ENCODE measurements at regions not wholly inside any gene's neighbourhood (a gene's known extent, or its start where the extent isn't known, plus 50 kb on each side); places are given as distances from the start of the nearest gene placed in this dataset.

DNA sequence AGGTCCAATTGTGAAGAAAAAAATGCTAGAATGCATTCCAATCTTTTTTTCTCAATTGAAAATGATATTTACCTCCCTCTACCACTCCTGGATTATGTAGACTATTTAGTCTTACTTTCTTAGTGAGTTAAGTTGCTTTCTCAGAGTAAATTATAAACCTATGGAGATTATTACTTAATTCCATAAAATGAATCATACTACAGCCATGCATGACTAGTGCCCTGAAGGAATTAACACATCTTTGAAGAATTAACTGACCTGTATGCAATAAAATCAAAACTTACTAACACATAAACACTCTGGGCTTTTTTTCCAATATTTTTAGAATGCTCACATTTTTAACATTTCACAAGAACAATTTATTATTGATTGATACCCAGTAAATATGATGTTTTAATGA, 379.4 kb upstream of the DACH1 start:
- DNase-seq (ENCODE audit: low read depth) = peak; percentile 20

DNA sequence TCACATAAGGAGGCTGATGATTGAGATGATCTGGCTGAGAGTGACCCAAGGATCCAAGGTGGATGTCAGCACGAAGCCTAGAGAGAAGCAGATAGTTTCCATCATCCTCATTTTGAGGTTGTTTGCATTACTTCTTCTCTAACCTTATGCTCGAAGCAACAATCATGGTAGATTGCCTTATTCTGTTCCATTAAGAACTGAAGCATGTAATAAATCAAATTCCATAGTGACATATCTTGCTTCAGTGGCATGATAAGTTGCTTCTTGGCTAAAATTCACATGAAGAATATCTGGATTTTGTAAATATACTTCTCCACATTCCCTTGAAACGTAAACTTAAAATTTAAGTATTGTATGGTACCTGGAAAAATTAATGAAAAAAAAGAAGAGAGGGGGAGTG, 377.8 kb upstream of the DACH1 start:
- DNase-seq (ENCODE audit: low read depth) = no peak

DNA sequence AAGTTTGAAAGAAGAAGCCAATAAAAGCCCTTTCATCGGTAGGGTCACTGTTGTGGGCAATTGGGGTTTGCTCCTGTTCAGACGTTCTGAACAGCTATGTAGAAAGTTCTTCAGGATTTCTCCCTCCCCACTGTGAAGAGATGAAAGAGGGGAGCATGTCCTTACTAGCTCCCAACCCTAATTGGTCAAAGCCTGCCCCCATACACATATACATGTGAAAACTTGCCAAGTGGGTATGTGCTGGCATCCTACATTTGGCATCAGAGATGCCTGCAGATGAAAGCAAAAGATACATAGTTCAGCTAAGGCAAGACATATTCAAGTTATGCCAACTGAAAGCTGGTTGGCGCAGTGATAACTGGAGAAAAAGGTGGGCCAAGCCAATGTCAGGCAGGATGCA, 363.1 kb upstream of the DACH1 start:
- DNase-seq (ENCODE audit: low read depth) = no peak

DNA sequence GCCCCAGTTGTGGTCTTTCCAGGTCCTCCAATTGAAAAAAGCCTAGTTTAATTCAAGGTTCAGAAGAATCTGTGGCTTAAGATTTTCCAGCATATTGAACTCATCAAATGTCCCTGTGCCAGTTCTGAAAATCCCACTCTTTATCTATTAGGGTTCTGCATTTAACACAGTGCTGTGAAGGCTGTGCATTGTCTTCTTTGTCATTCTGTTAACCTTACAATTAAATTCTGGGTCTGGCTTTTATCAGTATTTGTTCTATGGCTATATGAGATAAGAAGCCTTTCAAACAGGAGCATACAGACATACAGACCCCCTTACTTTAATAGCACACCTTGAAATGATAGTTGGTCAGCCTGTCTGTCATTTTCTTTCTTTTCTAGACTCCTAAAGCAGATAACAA, 362.1 kb upstream of the DACH1 start:
- DNase-seq (ENCODE audit: low read depth) = no peak

DNA sequence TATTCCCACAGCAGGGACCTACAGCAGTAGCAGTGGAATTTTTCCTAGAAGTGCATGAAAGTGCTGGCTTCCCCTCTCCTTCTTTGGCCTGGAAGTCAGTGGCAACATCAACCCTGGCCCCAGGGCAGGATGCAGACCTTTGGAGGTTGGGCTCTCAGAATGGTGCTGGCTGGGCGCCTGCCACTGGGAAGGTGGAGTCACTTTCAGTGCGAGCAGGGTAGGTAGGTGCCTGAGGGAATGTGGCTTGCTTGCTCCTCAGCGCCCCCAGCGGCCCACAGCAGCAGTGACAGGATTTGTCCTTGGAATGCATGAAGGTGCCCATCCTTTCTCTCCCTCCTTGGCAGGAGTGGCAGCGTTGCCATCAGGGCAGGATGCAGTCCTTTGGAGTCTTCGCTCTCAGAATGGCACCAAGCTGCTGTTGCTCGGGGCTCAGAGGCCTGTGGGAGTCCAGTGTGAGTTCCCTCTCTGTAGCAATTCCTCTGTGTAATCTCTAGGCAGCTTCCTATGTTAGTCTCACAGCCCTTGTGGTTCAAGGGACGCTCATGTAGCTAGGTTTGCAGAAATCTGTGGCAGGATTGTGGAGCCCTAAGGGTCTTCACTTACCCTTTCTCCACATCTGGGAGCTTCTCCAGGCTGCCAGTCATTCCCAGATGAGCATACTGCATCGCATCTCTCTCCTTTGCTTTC, 354.4 kb upstream of the DACH1 start:
- DNase-seq (ENCODE audit: low read depth) = peak; percentile 64

DNA sequence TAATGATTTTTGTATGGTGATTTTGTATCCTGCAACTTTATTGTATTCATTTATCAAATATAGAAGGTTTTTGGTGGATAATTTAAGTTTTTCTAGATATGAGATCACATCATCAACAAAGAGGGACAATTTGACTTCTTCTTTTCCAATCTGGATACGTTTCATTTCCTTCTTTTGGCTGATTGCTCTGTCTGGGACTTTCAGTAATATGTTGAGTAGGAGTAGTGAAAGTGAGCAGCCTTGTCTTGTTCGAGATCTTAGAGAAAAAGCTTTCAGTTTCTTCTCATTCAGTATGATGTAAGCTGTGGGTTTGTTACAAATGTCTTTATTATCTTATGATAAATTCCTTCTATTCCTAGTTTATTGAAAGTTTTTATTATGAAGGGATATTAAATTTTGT, 352.0 kb upstream of the DACH1 start:
- no peak for DNase-seq (ENCODE audit: low read depth)

DNA sequence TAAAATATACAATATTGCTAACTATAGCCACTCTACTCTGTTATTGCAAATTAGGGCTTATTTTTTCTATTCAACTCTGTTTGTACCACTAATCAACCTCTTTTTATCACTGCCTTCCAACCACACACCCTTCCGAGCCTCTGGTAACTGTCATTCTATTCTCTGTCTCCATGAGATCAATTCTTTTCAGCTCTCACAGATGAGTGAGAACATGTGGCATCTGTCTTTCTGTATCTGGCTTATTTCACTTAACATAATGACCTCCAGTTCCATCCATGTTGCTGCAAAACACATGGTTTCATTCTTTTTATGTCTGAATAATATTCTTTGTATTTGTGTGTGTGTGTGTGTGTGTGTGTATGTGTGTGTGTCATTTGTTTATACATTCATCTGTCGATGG, 350.1 kb upstream of the DACH1 start:
- DNase-seq (ENCODE audit: low read depth) = no peak

DNA sequence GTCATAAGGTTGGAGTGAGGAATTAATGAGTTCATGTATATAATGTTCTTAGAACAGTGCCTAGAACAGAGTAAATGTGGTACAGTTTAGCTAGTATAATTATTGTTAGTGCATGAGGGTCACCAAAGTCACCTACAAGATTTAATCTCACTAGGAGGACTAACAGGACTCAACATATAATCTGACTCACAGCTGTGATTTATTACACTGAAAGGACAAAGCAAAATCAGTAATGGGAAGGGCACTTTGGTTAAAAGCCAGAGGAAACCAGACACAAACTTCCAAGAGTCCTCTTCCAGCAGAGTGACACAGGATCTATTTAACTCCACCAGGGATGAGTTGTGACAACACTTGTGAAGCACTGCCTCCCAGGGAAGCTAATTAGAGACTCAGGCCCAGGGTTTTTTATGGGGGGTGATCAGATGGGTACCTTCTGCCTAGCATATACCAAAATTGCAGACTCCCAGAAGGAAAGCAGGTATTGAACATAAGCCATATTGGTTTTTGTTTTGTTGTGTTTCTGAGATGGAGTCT, 341.2 kb upstream of the DACH1 start:
- peak; percentile 34 for DNase-seq (ENCODE audit: low read depth)

DNA sequence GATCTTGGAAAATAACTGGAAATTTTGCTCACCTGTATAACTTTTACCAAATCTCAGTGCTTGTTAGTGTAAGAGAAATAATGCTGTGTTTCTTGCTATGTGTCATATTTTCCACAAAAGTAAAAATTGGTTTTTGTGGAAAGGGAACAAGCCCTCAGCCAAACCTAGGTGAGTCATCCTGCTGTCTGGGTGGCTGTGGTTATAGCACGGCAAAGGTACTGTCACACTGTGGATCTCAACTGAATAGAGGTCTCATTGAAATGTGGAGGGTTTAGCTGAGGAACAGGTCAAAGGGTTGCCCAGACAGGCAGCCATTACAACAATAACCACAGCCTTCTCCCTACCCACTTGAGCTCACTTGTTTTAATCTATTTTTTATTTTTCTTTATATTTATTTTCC, 338.8 kb upstream of the DACH1 start:
- peak; percentile 67 for DNase-seq (ENCODE audit: low read depth)

DNA sequence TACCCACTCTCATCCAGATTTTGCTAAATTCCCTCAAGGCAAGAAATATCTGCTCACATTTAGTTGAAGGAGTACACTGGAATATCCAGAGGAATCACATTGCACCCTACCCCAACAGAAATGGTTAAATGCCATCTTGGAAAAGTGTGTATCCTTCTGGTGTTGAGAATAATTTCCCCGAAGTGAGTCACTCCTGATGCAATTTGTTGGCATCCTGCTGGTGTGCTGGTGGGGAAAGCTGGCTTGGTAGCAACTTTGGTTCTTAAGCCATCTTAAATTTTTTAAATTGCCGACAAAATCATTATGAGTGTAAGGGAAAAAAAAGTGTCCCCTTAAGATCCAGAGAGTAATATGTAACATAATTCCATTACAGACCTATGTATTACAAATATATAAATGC, 337.3 kb upstream of the DACH1 start:
- peak; percentile 73 for DNase-seq (ENCODE audit: low read depth)

DNA sequence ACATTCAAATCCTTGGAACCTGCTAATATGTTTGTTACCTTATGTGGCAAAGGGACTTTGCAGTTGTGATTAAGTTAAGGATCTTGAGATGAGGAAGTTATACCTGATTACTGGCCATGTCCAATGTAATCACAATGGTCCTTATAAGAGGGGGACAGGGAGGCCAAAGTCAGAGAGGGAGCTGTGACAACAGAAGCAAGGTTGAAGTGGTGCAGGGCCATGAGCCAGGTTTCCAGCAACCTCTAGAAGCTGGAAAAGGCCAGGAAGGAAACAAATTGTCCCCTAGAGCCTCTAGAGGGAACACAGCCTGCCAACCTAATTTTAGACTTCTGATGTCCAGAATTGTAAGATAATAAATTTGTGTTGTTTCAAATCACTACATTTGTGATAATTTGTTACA, 334.7 kb upstream of the DACH1 start:
- DNase-seq (ENCODE audit: low read depth) = no peak

DNA sequence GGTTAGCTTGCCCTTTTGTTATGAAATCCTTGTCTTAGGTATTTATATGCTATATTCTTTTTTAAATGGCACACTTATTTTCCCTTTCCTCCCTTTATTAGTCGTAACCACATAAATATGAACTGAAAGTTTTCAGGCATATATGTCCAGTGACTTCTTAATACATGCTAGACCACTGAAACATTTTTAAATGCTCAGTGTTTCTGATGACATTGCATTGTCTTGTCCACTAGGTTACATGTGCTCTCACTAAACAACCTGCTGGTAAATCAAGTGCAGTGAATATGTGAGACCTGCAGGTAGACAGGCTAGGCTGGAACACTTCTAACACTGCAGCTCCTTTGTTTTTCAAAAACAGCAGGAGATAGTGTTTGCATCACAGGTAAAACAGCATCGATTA, 332.6 kb upstream of the DACH1 start:
- no peak for DNase-seq (ENCODE audit: low read depth)

DNA sequence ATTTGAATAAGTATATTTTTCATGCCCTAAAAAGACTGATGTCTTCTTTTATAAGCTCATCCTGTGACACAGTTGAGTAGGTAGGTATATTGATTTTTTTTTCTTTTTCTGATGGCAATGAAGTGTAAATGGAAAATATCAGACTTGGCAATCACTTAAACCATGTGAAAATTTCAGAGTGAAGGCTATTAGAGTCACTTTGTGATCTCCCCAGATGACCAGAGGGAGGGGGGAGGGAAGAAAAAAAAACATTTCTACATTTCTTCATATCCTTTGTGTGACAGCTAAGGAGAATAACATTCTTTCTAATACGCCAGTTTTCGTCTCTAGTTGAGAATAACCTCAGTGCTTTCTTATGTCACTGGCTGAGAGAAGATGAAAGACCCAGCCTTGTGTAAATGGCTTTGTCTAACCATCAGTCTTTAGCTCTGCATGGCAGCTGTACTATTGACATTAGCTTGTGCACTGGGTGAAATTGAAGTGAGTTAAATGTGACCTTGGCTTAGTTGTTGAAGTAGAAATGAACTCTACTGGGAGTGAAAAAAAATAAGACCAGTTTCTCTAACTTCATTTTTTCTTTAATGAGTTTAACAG, 332.1 kb upstream of the DACH1 start:
- DNase-seq (ENCODE audit: low read depth) = no peak

DNA sequence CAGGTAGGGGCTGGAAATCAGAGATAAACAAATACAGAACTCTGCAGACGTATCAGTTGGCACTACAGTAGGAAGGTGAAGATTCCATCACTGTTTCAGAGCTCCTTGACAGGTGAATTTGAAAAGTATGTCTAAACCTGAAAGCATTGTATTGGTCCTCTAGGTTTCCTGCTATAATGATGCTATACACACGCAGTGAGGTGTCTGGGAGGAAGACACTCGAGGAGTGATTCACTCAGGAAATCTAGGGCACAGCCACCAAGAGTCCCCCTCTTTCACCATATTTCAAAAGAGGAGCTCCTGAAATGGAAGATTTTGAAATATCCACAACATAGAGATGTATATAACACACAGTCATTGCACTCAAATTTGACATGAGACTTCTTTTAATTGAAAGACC, 331.0 kb upstream of the DACH1 start:
- DNase-seq (ENCODE audit: low read depth) = no peak

DNA sequence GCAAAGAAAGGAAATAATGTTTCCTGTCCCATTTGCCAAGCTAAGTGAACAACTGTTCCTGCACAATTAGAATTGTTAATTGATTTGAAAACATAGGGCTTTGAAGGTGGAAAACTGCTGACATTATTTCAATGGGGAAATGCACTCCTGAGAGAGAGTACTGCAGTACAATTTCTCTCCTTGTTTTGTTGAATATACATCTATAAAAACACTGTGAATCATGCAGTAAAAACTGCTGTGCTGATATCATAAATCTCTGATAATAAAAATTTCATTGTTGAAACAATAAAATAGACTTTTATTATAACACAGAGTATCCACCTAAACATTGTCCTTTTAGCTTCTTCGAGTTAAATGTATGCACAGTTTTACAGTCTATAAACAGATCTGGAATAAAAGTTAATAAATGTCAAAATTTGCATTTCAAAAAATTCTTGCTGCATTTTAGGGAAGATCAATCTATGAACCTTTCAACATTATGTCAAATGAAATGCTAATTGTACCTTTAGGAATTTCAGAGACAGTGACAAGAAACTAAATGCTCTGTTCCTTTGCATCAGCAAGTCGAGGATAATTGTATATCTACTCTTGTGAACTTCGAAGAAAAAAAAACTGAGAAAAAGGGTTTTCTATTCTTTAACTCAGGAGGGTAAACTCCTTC, 328.2 kb upstream of the DACH1 start:
- DNase-seq (ENCODE audit: low read depth) = no peak

DNA sequence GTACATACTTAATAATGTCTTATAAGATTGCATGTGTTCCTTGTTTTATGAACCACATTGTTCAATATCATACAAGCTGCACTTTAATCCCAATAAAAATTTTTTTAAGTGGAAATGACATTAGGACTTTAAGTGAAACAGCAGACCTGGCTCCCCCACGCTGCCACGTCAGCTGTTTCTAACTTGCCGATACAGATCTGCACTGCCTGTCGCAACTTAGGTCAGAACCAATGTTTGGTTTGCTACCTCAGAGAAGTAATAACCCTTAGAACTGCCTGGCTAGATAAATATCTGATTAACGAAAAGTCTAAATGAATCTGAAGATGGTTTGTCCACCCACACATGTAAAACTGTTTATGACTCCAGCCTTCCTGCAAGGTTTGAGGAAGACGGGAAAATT, 327.5 kb upstream of the DACH1 start:
- DNase-seq (ENCODE audit: low read depth) = peak; percentile 27

DNA sequence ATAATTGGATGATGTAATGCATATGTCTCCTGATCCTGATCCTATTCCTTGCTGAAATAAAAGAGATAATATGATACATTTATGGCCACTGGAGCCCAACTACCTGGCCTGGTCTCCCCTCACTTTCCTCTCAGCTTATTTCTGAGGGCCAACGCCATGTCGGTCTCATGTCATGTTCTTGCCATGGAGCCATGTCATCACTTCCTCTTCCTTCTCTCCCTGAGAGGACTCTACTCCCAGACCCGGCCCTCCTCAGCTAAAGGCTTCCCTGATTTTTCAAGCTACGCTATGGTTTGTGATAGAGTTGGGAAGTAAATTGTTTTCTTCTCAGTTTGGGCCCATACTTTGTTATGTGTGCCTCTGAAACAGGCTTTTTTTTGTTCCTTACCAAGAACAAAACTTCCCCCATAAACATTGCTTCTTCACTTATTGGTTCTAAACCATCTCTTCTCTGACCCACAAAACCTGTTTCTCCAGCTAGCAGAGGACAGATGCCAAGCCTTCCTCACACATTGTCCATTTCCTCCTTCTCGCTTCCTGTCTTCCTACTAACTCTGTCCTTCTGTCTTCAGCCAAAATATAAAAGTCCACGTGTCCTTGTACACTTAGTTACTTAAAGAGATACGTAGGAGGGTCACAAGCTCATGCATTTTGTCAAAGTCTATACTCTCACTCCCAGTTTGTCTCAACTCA, 319.9 kb upstream of the DACH1 start:
- no peak for DNase-seq (ENCODE audit: low read depth)

DNA sequence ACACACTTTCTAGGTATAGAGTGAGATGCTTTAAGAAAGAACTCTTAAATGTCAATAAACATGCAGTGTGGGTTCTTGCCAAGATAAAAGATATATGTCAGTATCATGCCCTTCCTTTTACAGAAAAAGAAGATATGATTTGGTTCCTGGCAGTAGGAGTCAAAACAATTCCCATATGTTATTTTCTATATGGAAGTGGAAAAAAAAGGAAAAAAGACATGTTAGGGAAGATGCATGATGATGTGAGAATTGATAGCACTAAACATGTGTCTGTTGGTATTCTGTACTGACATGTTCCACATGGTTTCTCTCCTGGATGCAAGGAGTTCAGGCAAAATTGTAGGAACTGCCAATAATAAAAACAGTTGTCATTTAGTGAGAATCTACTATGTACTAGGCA, 318.8 kb upstream of the DACH1 start:
- no peak for DNase-seq (ENCODE audit: low read depth)

DNA sequence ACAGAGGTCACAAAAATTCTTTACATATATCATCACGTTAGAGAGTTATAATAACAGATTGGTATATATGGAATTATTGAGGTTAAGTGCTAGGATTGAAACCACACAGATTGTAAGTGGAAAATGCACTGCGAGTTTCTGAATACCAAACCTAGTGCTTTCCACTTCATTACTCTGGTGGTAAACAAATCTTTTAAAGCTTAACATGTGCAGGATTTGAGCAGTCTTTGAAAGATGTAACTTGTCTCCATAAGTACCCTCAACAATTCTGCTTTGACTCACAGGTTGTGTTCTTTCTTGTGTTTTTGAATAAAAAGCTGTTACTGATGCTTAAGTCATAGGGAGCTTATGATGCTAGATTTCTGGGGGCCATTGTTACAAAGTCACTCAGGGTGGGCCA, 314.7 kb upstream of the DACH1 start:
- peak; percentile 17 for DNase-seq (ENCODE audit: low read depth)

DNA sequence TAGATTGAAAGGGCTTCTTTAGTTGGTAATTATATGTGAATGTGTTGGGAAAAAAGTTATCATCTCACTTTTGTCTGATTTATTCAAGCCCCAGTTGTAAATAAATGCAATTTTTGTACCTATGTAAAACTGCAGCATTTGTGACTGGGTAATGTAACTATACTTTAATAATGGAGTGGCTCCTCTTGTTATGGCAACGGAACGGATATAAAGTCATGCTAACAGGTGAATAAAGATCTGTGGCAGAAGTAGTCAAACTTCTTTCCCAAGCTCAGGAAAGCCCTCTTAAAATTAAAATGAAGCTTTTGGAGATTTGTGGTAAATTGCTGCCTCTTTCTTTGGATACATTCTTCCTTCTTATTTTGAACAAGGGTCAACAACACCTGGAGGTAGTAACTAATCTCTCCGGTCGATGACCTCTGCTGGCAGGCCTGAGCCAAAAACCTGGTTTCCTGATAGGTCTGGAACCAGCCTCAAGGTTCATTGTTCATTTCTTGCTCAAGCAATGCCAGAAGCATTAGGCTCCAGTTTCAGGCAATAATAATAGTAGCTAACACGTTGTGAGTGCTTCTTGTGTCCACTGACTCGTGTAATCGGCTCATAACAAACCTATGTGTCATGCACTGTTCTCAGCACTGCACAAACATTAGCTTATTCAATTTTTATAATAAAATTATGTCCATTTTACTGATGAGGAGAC, 313.4 kb upstream of the DACH1 start:
- peak; percentile 74 for DNase-seq (ENCODE audit: low read depth)

DNA sequence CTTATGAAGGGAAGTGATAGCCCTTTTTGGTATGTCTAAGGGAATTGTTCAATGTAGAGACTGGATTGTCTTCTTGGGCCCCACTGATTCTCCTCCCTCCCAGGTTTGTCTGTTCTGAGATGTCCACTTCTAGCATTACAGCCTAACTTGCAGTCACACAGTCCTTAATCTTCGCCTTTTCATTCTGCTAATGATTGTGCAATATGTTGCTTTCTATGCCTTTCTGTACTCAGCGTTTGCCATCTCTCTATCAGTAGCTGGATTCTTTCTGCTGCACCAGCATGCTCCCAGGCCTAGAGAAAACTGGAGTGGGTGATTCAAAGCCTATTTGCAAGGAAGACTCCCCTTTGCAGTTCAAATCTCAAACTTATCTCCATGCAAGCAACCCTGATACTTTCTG, 307.5 kb upstream of the DACH1 start:
- no peak for DNase-seq (ENCODE audit: low read depth)

DNA sequence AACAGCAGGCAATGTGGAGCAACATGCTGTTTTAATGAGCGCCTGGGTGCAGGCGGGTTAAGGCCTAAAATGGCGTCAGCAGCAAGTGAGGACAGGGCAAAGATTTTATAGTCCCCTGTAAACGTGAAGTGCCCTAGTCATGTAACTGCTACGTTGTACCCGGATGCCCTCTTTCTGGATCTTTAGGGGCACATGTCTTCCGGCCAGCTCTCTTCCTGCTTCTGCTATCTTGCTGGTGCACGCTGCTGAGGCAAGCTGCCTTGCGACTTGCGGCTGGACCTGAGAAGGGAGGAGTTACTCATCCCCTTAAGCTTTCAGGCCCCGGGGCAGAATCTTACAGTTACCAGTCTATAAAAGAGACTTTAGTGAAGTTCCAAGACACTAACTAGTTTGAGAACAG, 303.6 kb upstream of the DACH1 start:
- DNase-seq (ENCODE audit: low read depth) = peak; percentile 22

Data from RPMI7951 (cell line).